ENCODE measurements at regions not wholly inside any gene's neighbourhood (a gene's known extent, or its start where the extent isn't known, plus 50 kb on each side); places are given as distances from the start of the nearest gene placed in this dataset.

DNA sequence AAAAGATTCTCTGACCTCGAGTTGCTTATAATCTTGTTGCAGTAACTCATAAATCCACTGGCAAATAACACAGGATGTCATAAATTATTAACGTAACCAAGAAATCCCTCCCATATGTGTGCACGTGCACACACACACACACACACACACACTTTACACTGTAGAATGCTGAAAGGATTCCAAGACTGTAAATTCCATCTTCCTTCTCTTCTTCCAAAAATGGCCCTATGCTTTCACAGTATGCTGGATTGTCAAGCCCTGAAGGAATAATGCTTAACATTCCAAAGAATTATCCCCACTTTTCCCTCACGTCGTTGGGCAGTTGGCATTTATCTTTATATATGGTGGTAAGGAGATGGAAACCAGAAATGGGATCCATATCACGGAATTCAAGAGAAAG, 117.5 kb upstream of the CRIM1 start:
- H3K27me3 ChIP-seq, result no peaks in the 10 kb centered on the region
- H3K9me3 ChIP-seq, result no peaks in the 10 kb centered on the region
- H3K27ac ChIP-seq, result no peak overlapping the region
- no peak overlapping the region for H3K4me3 ChIP-seq
- ATAC-seq, result no peak
- WGBS, 2 donors (ENCODE audit: low coverage in 1 of 2), result 20 to 45% methylated on average over 3 to 6 of the region's 6 CpGs
- peaks cover 0 to 11% (median 0%) of the 10 kb centered on the region in 3 donors for H3K4me1 ChIP-seq
- TF ChIP-seq, protein P1, sequence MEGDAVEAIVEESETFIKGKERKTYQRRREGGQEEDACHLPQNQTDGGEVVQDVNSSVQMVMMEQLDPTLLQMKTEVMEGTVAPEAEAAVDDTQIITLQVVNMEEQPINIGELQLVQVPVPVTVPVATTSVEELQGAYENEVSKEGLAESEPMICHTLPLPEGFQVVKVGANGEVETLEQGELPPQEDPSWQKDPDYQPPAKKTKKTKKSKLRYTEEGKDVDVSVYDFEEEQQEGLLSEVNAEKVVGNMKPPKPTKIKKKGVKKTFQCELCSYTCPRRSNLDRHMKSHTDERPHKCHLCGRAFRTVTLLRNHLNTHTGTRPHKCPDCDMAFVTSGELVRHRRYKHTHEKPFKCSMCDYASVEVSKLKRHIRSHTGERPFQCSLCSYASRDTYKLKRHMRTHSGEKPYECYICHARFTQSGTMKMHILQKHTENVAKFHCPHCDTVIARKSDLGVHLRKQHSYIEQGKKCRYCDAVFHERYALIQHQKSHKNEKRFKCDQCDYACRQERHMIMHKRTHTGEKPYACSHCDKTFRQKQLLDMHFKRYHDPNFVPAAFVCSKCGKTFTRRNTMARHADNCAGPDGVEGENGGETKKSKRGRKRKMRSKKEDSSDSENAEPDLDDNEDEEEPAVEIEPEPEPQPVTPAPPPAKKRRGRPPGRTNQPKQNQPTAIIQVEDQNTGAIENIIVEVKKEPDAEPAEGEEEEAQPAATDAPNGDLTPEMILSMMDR (IDR thresholded peaks at IDR 0.05), result no peak
- no peak for TF ChIP-seq EP300 (IDR thresholded peaks at IDR 0.05)
- TF ChIP-seq POLR2AphosphoS5 (IDR thresholded peaks at IDR 0.05), result no peak
- no peak for TF ChIP-seq POLR2A (IDR thresholded peaks at IDR 0.05)
- H3K36me3 ChIP-seq, result no peaks in the 10 kb centered on the region

DNA sequence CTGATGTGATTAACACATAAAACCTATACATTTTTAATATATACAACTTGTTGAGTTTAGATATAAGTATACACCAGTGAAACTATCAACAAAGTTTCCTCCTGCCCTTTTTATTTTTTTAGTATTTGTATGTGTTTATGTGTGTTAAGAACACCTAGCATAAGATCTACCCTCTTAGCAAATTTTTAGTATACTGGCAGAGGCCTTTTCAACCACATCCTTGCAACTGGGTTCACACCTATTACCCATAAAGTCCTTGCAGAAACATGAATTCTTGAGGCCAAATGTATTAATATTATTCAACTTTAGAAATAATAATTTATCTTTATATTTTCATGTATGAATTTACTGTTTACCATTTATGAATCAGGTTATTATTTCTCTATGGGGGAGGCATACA, 119.7 kb upstream of the CRIM1 start:
- Histone ChIP-seq H3K36me3 (no peaks in the 10 kb centered on the region), H3K27me3 (no peaks in the 10 kb centered on the region), H3K27ac (no peak overlapping the region), H3K4me3 (no peak overlapping the region), H3K4me1 (peaks cover 0 to 6% (median 0%) of the 10 kb centered on the region in 3 donors), H3K9me3 (no peaks in the 10 kb centered on the region)
- ATAC-seq, result no peak
- TF ChIP-seq POLR2AphosphoS5 (IDR thresholded peaks at IDR 0.05) (no peak), EP300 (IDR thresholded peaks at IDR 0.05) (no peak), POLR2A (IDR thresholded peaks at IDR 0.05) (no peak)
- TF ChIP-seq, protein P1 (IDR thresholded peaks at IDR 0.05), result no peak

DNA sequence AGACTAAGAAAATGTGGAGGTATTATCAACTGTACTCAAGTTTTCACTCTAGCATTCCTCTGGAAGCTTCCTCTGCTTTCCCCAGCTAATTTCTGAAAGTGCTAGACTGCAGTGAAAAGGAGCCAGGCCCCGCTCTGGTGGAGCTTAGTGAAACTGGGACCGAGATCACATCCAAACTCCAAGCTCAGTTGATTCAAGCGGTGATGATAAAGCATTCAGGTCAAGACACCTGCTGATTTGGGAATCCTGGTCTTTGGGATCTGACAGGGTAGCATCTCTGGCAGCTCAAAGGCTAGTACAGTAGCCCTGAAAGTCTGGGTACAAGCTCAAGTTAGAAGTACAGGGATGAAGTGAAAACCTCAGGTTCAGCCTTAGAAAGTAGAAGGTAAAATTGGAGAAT, 120.2 kb upstream of the CRIM1 start:
- no peak for TF ChIP-seq EP300 (IDR thresholded peaks at IDR 0.05)
- TF ChIP-seq, protein P1 (IDR thresholded peaks at IDR 0.05), result no peak
- TF ChIP-seq POLR2AphosphoS5 (IDR thresholded peaks at IDR 0.05), result no peak
- no peak for TF ChIP-seq POLR2A (IDR thresholded peaks at IDR 0.05)
- 73 to 80% methylated on average over 1 to 3 of the region's 3 CpGs for WGBS, 2 donors (ENCODE audit: low coverage in 1 of 2)

DNA sequence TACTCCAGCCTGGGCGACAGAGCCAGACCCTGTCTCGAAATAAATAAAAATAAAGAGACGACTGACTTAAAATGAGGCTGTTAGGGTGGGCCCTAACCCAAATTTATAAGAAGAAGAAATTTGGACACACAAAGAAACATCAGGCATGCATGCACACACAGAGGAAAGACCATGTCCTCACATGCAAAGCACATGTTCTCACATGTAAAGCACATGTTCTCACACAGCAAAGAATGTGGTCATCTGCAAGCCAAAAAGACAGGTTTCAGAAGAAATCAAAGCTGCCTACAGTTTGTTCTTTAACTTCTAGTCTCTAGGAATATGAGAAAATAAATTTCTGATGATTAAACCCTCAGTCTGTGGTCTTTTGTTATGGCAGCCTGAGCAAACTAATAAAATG, 132.3 kb upstream of the CRIM1 start:
- Histone ChIP-seq H3K9me3 (no peaks in the 10 kb centered on the region), H3K4me1 (no peaks in the 10 kb centered on the region), H3K27ac (no peak overlapping the region), H3K27me3 (no peaks in the 10 kb centered on the region), H3K4me3 (no peak overlapping the region), H3K36me3 (no peaks in the 10 kb centered on the region)
- TF ChIP-seq POLR2AphosphoS5 (IDR thresholded peaks at IDR 0.05) (no peak), EP300 (IDR thresholded peaks at IDR 0.05) (no peak), POLR2A (IDR thresholded peaks at IDR 0.05) (no peak)
- TF ChIP-seq, protein P1 (IDR thresholded peaks at IDR 0.05), result no peak
- 64% methylated on average over 3 of the region's 3 CpGs for WGBS, 2 donors (ENCODE audit: low coverage in 1 of 2)
- ATAC-seq, result no peak

More for the DNA sequence above, 120.2 kb upstream of the CRIM1 start:
- no peaks in the 10 kb centered on the region for H3K36me3 ChIP-seq
- H3K4me1 ChIP-seq, result peaks cover 0 to 5% (median 0%) of the 10 kb centered on the region in 3 donors
- H3K9me3 ChIP-seq, result no peaks in the 10 kb centered on the region
- H3K27me3 ChIP-seq, result no peaks in the 10 kb centered on the region
- no peak overlapping the region for H3K4me3 ChIP-seq
- ATAC-seq, result no peak
- no peak overlapping the region for H3K27ac ChIP-seq

DNA sequence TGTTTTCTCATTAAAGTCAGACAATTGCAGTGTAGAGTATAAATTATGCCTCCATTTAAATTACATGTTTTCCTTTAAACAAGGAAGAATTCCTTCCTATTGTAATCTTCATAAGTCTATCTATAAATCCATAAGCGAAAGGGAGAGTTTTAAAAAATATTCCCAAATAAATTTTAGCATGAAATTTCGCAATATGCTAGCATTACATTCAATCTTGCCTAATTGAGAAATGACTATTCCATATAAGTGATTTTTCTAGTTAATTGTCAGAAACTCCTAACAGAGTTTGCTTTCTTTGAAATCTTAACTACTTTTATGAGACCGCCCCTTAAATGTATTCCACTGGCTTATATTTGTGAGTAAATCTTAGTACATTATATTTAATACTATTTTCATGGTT, 133.1 kb upstream of the CRIM1 start:
- Histone ChIP-seq H3K27ac (no peak overlapping the region), H3K4me3 (no peak overlapping the region), H3K36me3 (no peaks in the 10 kb centered on the region), H3K4me1 (no peaks in the 10 kb centered on the region), H3K27me3 (no peaks in the 10 kb centered on the region), H3K9me3 (no peaks in the 10 kb centered on the region)
- ATAC-seq, result no peak
- TF ChIP-seq, protein P1 (IDR thresholded peaks at IDR 0.05), result no peak
- no peak for TF ChIP-seq POLR2AphosphoS5 (IDR thresholded peaks at IDR 0.05)
- TF ChIP-seq EP300 (IDR thresholded peaks at IDR 0.05), result no peak
- TF ChIP-seq POLR2A (IDR thresholded peaks at IDR 0.05), result no peak
- 94 to 98% methylated on average over 3 of the region's 3 CpGs for WGBS, 2 donors (ENCODE audit: low coverage in 1 of 2)
